Liver (tissue), 8 donors: ENCODE measurements at regions not wholly inside any gene's neighbourhood (a gene's known extent, or its start where the extent isn't known, plus 50 kb on each side); places are given as distances from the start of the nearest gene placed in this dataset.

Experiments used
- DNase-seq: peaks from one replicate; pipeline ENCODE4 v3.0.0-alpha.2; 2017; ENCODE audit warnings: low spot score
- H3K27ac ChIP-seq, 2 donors: one replicate each; pipeline ENCODE4 v1.7.0; 2013; ENCODE audit warnings: inconsistent platforms in 2 of 2, low read length in 2 of 2, control low read depth in 1 of 2, low read depth in 1 of 2, mild to moderate bottlenecking in 1 of 2
- H3K27me3 ChIP-seq, 4 donors: one replicate each; pipeline versions ENCODE4 v1.6.1 to v1.7.0; 2013; ENCODE audit warnings: low read length in 3 of 4, inconsistent platforms in 1 of 4, mild to moderate bottlenecking in 1 of 4, moderate library complexity in 1 of 4; ENCODE audit not compliant: control insufficient read depth in 4 of 4, insufficient read depth in 4 of 4
- H3K36me3 ChIP-seq, 4 donors: one replicate each; pipeline versions ENCODE4 v1.6.1 to v1.7.0; 2013; ENCODE audit warnings: low read length in 3 of 4, mild to moderate bottlenecking in 3 of 4, low read depth in 1 of 4, moderate library complexity in 1 of 4; ENCODE audit not compliant: control insufficient read depth in 4 of 4, insufficient read depth in 3 of 4
- H3K4me1 ChIP-seq, 4 donors: one replicate each; pipeline versions ENCODE4 v1.6.1 to v1.7.0; 2013; ENCODE audit warnings: low read length in 3 of 4, mild to moderate bottlenecking in 3 of 4, moderate library complexity in 1 of 4; ENCODE audit not compliant: control insufficient read depth in 4 of 4, insufficient read depth in 4 of 4
- H3K4me3 ChIP-seq, 3 donors: one replicate each; pipeline versions ENCODE4 v1.6.1 to v1.7.0; 2013; ENCODE audit warnings: low read length in 3 of 3, control low read depth in 1 of 3, low read depth in 1 of 3, mild to moderate bottlenecking in 1 of 3
- H3K9ac ChIP-seq, 2 donors: one replicate each; pipeline ENCODE4 v1.7.0; 2013; ENCODE audit warnings: low read length in 2 of 2, mild to moderate bottlenecking in 2 of 2, moderate library complexity in 2 of 2, control low read depth in 1 of 2, low read depth in 1 of 2
- H3K9me3 ChIP-seq, 4 donors: one replicate each; pipeline versions ENCODE4 v1.6.1 to v1.7.0; 2013; ENCODE audit warnings: low read length in 3 of 4; ENCODE audit not compliant: control insufficient read depth in 4 of 4
- EGR1 ChIP-seq, 2 donors: IDR thresholded peaks; 2 replicates each; pipeline ENCODE4 v1.6.1; 2016 to 2018; ENCODE audit warnings: antibody characterized with exemption in 2 of 2, low read depth in 2 of 2
- FOXA1 ChIP-seq: IDR thresholded peaks from 2 replicates; pipeline ENCODE4 v1.6.1; 2016; ENCODE audit warnings: antibody characterized with exemption
- FOXA2 ChIP-seq: IDR thresholded peaks from 2 replicates; pipeline ENCODE4 v1.6.1; 2016; ENCODE audit warnings: antibody characterized with exemption
- GABPA ChIP-seq, 2 donors: IDR thresholded peaks in 1 of 2; conservative IDR thresholded peaks in 1 of 2; 2 replicates each; pipeline ENCODE4 v1.6.1; 2016; ENCODE audit warnings: antibody characterized with exemption in 2 of 2, mild to moderate bottlenecking in 1 of 2, moderate library complexity in 1 of 2
- HNF4A ChIP-seq, 2 donors: conservative IDR thresholded peaks; 2 replicates each; pipeline ENCODE4 v1.6.1; 2016; ENCODE audit warnings: antibody characterized with exemption in 2 of 2, mild to moderate bottlenecking in 2 of 2
- HNF4G ChIP-seq: IDR thresholded peaks from 2 replicates; pipeline ENCODE4 v1.6.1; 2016; ENCODE audit warnings: antibody characterized with exemption
- RAD21 ChIP-seq, 2 donors: IDR thresholded peaks; 2 replicates each; pipeline ENCODE4 v1.6.1; 2016; ENCODE audit warnings: antibody characterized with exemption in 2 of 2, mild to moderate bottlenecking in 2 of 2
- RXRA ChIP-seq, 2 donors: IDR thresholded peaks; 2 replicates each; pipeline ENCODE4 v1.6.1; 2017 to 2018; ENCODE audit warnings: antibody characterized with exemption in 2 of 2, mild to moderate bottlenecking in 1 of 2
- SP1 ChIP-seq: IDR thresholded peaks from 2 replicates; pipeline ENCODE4 v1.6.1; 2018; ENCODE audit warnings: antibody characterized with exemption, mild to moderate bottlenecking
- TAF1 ChIP-seq: conservative IDR thresholded peaks from 2 replicates; pipeline ENCODE4 v1.6.1; 2016; ENCODE audit warnings: antibody characterized with exemption, mild to moderate bottlenecking
- YY1 ChIP-seq: IDR thresholded peaks from 2 replicates; pipeline ENCODE4 v1.6.1; 2016; ENCODE audit warnings: antibody characterized with exemption, mild to moderate bottlenecking
- WGBS: extraction: QIAGEN DNeasy Blood & Tissue Kit; methylation state at CpG from one replicate; pipeline ENCODE4 v1.1.7; 2013; 5-methylcytosine and 5-hydroxymethylcytosine counted together
- TF ChIP-seq, protein P1 (sequence below): IDR thresholded peaks from 2 replicates; pipeline ENCODE4 v1.6.1; 2016; ENCODE audit warnings: antibody characterized with exemption
- TF ChIP-seq, protein P2 (sequence below): fragments of 150-350 bp; IDR thresholded peaks from 2 replicates; pipeline ENCODE4 v1.5.1; 2017; ENCODE audit warnings: improper control_type of control experiment, low read depth, low read length; ENCODE audit not compliant: missing input control
- TF ChIP-seq, protein P3 (sequence below): IDR thresholded peaks from 2 replicates; pipeline ENCODE4 v1.6.1; 2016; ENCODE audit warnings: antibody characterized with exemption, mild to moderate bottlenecking
- donor health status: healthy.
- donor health status: healthy.
- donor health status: healthy.
- donor health status: healthy.
- donor health status: healthy.

DNA sequence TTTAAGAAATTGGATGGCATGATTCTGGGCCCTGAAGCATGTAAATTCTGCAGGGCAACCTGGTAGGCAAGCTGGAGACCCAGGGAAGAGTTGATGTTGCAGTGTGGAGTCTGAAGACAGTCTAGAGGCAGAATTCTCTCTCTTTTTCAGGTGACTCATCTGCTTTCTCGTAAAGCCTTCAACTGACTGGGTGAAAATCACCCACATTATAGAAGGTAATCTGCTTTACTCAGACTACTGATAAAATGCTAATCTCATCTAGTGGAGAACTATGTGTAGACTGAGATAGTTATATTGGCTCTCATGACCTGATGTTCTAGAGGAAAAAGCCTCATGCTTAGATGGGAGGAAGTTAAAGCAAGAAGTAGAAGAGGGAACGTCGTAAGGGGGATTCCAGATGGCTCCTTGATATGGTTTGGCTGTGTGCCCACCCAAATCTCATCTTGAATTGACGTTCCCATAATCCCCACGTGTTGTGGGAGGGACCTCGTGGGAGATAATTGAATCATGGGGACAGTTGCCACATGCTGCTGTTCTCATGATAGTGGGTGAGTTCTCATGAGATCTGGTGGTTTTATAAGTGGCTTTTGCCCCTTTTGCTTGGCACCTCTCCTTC lies 723.8 kb downstream of the BCL11B start:
- no peak for DNase-seq
- 57% methylated on average over 6 of the region's 6 CpGs for WGBS
- H3K9me3 ChIP-seq = peaks cover 0 to 2% (median 0%) of the 10 kb centered on the region in 4 donors
- no peaks in the 10 kb centered on the region for H3K4me1 ChIP-seq
- H3K9ac ChIP-seq = no peak overlapping the region
- H3K27me3 ChIP-seq = no peaks in the 10 kb centered on the region
- no peak for TF ChIP-seq YY1
- TF ChIP-seq, protein P1, sequence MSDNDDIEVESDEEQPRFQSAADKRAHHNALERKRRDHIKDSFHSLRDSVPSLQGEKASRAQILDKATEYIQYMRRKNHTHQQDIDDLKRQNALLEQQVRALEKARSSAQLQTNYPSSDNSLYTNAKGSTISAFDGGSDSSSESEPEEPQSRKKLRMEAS = no peak
- TF ChIP-seq FOXA1 = no peak
- TF ChIP-seq, protein P2, sequence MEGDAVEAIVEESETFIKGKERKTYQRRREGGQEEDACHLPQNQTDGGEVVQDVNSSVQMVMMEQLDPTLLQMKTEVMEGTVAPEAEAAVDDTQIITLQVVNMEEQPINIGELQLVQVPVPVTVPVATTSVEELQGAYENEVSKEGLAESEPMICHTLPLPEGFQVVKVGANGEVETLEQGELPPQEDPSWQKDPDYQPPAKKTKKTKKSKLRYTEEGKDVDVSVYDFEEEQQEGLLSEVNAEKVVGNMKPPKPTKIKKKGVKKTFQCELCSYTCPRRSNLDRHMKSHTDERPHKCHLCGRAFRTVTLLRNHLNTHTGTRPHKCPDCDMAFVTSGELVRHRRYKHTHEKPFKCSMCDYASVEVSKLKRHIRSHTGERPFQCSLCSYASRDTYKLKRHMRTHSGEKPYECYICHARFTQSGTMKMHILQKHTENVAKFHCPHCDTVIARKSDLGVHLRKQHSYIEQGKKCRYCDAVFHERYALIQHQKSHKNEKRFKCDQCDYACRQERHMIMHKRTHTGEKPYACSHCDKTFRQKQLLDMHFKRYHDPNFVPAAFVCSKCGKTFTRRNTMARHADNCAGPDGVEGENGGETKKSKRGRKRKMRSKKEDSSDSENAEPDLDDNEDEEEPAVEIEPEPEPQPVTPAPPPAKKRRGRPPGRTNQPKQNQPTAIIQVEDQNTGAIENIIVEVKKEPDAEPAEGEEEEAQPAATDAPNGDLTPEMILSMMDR = no peak
- no peak for TF ChIP-seq GABPA (IDR thresholded peaks at IDR 0.05 in 1 of 2, conservative IDR thresholded peaks at IDR 0.05 in 1 of 2)
- TF ChIP-seq RXRA (IDR thresholded peaks at IDR 0.05) = no peak
- TF ChIP-seq HNF4G = no peak
- TF ChIP-seq SP1 = no peak
- no peak for TF ChIP-seq FOXA2
- no peak for TF ChIP-seq HNF4A (conservative IDR thresholded peaks at IDR 0.05)
- TF ChIP-seq EGR1 (IDR thresholded peaks at IDR 0.05; ENCODE audit: low read depth in 2 of 2) = no peak
- no peaks in the 10 kb centered on the region for H3K36me3 ChIP-seq
- H3K4me3 ChIP-seq = no peak overlapping the region
- no peak overlapping the region for H3K27ac ChIP-seq

DNA sequence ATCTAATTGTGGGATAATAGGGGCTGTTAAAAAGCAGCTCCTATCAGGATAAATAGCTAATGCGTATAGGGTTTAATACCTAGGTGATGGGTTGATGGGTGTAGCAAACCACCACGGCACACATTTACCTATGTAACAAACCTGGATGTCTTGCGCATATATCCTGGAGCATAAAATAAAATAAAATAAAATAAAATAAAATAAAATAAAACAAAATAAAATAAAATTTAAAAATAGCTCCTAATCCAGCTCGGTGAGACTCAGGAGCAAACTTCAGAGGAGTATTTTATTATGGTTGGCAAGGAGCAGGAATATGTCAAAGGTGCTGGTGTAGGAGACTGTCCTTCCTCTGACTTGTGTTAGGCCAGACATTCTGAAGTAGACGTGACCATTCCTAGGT lies 721.0 kb downstream of the BCL11B start:
- 75% methylated on average over 5 of the region's 5 CpGs for WGBS
- Histone ChIP-seq H3K9me3 (peaks cover 0 to 2% (median under 1%) of the 10 kb centered on the region in 4 donors), H3K27ac (no peak overlapping the region), H3K27me3 (peaks cover 0 to 3% (median 1%) of the 10 kb centered on the region in 4 donors), H3K9ac (no peak overlapping the region), H3K4me1 (no peaks in the 10 kb centered on the region), H3K4me3 (no peak overlapping the region), H3K36me3 (no peaks in the 10 kb centered on the region)
- DNase-seq = no peak
- TF ChIP-seq RAD21 (IDR thresholded peaks at IDR 0.05) (no peak), EGR1 (IDR thresholded peaks at IDR 0.05; ENCODE audit: low read depth in 2 of 2) (no peak), SP1 (no peak), FOXA1 (no peak), RXRA (IDR thresholded peaks at IDR 0.05) (no peak), YY1 (no peak), TAF1 (no peak), HNF4A (conservative IDR thresholded peaks at IDR 0.05) (no peak)
- TF ChIP-seq, protein P3, sequence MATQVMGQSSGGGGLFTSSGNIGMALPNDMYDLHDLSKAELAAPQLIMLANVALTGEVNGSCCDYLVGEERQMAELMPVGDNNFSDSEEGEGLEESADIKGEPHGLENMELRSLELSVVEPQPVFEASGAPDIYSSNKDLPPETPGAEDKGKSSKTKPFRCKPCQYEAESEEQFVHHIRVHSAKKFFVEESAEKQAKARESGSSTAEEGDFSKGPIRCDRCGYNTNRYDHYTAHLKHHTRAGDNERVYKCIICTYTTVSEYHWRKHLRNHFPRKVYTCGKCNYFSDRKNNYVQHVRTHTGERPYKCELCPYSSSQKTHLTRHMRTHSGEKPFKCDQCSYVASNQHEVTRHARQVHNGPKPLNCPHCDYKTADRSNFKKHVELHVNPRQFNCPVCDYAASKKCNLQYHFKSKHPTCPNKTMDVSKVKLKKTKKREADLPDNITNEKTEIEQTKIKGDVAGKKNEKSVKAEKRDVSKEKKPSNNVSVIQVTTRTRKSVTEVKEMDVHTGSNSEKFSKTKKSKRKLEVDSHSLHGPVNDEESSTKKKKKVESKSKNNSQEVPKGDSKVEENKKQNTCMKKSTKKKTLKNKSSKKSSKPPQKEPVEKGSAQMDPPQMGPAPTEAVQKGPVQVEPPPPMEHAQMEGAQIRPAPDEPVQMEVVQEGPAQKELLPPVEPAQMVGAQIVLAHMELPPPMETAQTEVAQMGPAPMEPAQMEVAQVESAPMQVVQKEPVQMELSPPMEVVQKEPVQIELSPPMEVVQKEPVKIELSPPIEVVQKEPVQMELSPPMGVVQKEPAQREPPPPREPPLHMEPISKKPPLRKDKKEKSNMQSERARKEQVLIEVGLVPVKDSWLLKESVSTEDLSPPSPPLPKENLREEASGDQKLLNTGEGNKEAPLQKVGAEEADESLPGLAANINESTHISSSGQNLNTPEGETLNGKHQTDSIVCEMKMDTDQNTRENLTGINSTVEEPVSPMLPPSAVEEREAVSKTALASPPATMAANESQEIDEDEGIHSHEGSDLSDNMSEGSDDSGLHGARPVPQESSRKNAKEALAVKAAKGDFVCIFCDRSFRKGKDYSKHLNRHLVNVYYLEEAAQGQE = no peak
